Activated naive CD8-positive, alpha-beta T cell treated with anti-CD3 and anti-CD28 coated beads, Interleukin-2, amount 10 ng/mL, durations not matched to agents 7 days and 5 days (primary cell): ENCODE measurements at regions not wholly inside any gene's neighbourhood (a gene's known extent, or its start where the extent isn't known, plus 50 kb on each side); places are given as distances from the start of the nearest gene placed in this dataset.
"Not testable (repeated sequence)": the region's sequence is repeated elsewhere in the genome, so short reads cannot be mapped to it uniquely, and the experiment has no call there.

Experiments
- ATAC-seq: fragments of 150-1000 bp; cut with Tn5 transposase; one replicate; pipeline ENCODE4 v1.10.0; 2021; ENCODE audit warnings: low read depth, moderate library complexity
- POLR2A ChIA-PET: fragments of 350-600 bp; sonication (Branson Sonifier 250); formaldehyde crosslinking; loops from one replicate; lab custom pipeline; 2021; ENCODE audit warnings: antibody characterized with exemption; lab: Charles Lee
- DNase-seq: peaks from one replicate; pipeline ENCODE4 v3.0.0; 2021
- H3K27ac Mint-ChIP-seq: one replicate; pipeline ENCODE4 v1.8.0; 2022; ENCODE audit warnings: mild to moderate bottlenecking, mixed read lengths
- H3K27me3 Mint-ChIP-seq: one replicate; pipeline ENCODE4 v1.8.0; 2022; ENCODE audit warnings: mild to moderate bottlenecking, moderate library complexity, mixed read lengths
- H3K36me3 Mint-ChIP-seq: one replicate; pipeline ENCODE4 v1.8.0; 2021; ENCODE audit warnings: mild to moderate bottlenecking, mixed read lengths
- H3K4me1 Mint-ChIP-seq: one replicate; pipeline ENCODE4 v1.8.0; 2021; ENCODE audit warnings: mixed read lengths
- H3K4me3 Mint-ChIP-seq: one replicate; pipeline ENCODE4 v1.8.0; 2022; ENCODE audit warnings: mild to moderate bottlenecking, moderate library complexity, mixed read lengths
- H3K9me3 Mint-ChIP-seq: one replicate; pipeline ENCODE4 v1.8.0; 2021; ENCODE audit warnings: mixed read lengths

GRCh38 chr20:12004776-12005175, 87.1 kb downstream of the BTBD3 start:
- H3K27me3 Mint-ChIP-seq, H3K36me3 Mint-ChIP-seq, H3K4me3 Mint-ChIP-seq, POLR2A ChIA-PET, H3K4me1 Mint-ChIP-seq, DNase-seq, ATAC-seq, H3K9me3 Mint-ChIP-seq, H3K27ac Mint-ChIP-seq: not testable (repeated sequence)

DNA sequence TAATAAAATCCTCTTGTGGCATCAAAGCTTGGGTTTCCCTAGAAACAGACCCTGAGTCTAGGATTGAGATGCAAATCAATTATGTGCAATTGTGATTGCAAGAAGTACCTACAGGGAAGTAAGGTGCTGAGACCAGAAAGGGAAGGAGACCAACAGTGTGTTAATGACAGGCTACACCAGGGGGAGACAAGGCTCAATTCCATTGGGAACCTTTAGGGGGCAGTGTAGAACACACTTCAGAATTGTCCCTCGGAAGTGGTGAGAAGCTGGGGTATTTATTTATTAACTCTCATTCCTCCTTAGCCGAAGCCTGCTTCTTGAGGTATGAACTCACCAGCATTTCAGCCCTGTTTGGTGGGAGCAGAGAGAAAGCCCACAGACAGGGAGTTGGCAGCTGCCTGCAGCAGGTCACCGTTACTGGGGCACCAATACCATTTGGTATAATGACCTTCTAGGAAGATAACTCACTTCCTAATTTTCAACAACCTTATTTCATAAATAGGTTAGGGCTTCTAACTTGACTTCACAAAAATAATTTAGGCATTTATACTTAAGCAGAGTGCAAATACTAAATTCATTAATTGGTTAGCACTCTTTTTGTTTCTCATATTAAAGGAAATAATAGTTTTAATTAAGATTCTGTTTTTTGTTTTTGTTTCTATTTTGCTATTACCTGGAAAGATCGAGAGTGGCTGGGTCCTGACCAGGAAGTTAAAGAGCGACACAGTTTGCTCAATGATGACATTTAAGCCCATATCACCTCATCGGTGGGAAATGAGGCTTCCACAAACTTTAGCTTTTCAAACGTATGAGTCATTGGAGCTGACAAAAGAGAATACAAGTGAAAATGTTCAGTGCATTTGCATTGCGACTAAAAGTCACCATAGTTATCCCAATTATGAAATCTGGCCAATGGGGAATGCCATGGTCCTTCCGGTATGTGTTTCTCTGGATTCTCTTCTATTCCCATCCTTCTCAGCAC, 94.8 kb downstream of the BTBD3 start:
- Mint-ChIP-seq H3K9me3 (no peaks in the 10 kb centered on the region), H3K4me3 (no peak overlapping the region), H3K36me3 (no peaks in the 10 kb centered on the region), H3K27me3 (no peaks in the 10 kb centered on the region), H3K27ac (no peak overlapping the region), H3K4me1 (no peaks in the 10 kb centered on the region)
- no peak for DNase-seq
- no peak for ATAC-seq
- POLR2A ChIA-PET = no interaction called here

DNA sequence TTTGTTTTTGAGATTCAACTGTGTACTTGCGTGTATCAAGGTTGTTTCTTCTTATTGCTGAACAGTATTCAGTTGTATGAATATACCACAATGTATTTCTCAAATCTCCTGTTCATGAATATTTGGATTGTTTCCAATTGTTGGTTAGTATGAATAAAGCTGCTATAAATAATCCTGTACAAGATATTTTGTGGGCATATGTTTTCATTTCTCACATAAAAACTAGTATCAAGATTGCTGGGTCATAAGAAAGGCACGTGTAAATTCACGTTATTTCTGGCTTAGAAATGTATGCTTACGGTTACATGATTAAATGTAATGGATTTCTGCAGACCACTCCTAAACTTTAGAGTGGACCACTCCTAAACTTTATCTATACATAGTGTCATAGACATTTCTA, 96.6 kb downstream of the BTBD3 start:
- Mint-ChIP-seq H3K9me3 (no peaks in the 10 kb centered on the region), H3K4me3 (no peak overlapping the region), H3K36me3 (no peaks in the 10 kb centered on the region), H3K4me1 (no peaks in the 10 kb centered on the region), H3K27me3 (no peaks in the 10 kb centered on the region), H3K27ac (no peak overlapping the region)
- DNase-seq = no peak
- ATAC-seq = no peak
- POLR2A ChIA-PET = no interaction called here

GRCh38 chr20:12014736-12015135, 97.0 kb downstream of the BTBD3 start:
- no peaks in the 10 kb centered on the region for H3K9me3 Mint-ChIP-seq
- H3K27ac Mint-ChIP-seq = no peak overlapping the region
- no peak for ATAC-seq
- H3K4me1 Mint-ChIP-seq = no peaks in the 10 kb centered on the region
- H3K4me3 Mint-ChIP-seq = no peak overlapping the region
- DNase-seq = no peak
- no peaks in the 10 kb centered on the region for H3K27me3 Mint-ChIP-seq
- POLR2A ChIA-PET = no interaction called here
- H3K36me3 Mint-ChIP-seq = no peaks in the 10 kb centered on the region

DNA sequence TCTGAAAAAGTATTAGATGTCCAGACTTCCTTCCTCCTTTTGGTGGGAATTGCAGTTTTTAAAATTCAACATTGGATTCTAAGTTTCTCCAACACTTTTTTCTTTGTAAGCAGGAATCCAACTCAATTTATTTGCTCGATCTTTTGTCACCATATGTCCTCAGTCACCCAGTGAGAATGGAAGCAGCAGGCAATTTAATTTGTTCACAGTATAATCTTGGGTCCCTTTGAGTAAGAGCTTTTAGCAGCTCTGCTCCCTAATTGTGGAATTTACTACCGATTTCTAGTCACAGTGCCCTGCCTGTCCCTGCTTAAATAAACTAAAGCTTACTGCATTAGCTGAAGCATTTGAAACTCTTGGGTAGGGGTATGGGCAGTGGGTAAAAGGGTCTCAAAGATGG, 98.6 kb downstream of the BTBD3 start:
- Mint-ChIP-seq H3K4me3 (no peak overlapping the region), H3K4me1 (no peaks in the 10 kb centered on the region), H3K27me3 (no peaks in the 10 kb centered on the region), H3K36me3 (no peaks in the 10 kb centered on the region), H3K9me3 (no peaks in the 10 kb centered on the region), H3K27ac (no peak overlapping the region)
- no peak for ATAC-seq
- no peak for DNase-seq
- POLR2A ChIA-PET = no interaction called here

DNA sequence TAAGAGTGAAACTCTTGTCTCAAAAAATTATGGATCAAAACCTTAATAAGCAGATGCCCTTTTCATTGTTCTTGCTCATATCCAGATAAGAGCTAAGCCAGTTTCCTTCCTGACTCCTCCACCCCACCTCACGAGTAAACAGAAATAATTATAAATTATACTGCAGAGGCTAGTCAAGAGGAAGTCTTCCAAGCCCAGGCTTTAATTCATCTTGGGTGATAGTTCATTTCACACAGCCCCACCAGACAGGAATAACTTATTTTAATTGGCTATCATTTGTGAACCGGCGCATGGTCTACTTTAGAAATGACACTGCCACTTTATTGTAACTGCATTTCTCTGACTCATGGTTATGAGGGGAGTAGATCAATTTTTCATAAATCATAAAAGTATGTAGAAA, 102.0 kb downstream of the BTBD3 start:
- POLR2A ChIA-PET = no interaction called here
- no peak for DNase-seq
- no peak for ATAC-seq
- no peaks in the 10 kb centered on the region for H3K4me1 Mint-ChIP-seq
- no peak overlapping the region for H3K27ac Mint-ChIP-seq
- no peaks in the 10 kb centered on the region for H3K36me3 Mint-ChIP-seq
- H3K27me3 Mint-ChIP-seq = no peaks in the 10 kb centered on the region
- H3K9me3 Mint-ChIP-seq = peaks cover 1% of the 10 kb centered on the region
- no peak overlapping the region for H3K4me3 Mint-ChIP-seq

- ATAC-seq = no peak
Observed at GRCh38 chr20:12020846-12021245, 103.2 kb downstream of the BTBD3 start.

GRCh38 chr20:12022126-12022525, 104.4 kb downstream of the BTBD3 start:
- H3K27ac Mint-ChIP-seq = no peak overlapping the region
- H3K9me3 Mint-ChIP-seq = peaks cover 1% of the 10 kb centered on the region
- no peak overlapping the region for H3K4me3 Mint-ChIP-seq
- POLR2A ChIA-PET = no interaction called here
- no peaks in the 10 kb centered on the region for H3K4me1 Mint-ChIP-seq
- H3K27me3 Mint-ChIP-seq = no peaks in the 10 kb centered on the region
- ATAC-seq = no peak
- no peaks in the 10 kb centered on the region for H3K36me3 Mint-ChIP-seq
- no peak for DNase-seq

More at GRCh38 chr20:12020846-12021245, 103.2 kb downstream of the BTBD3 start:
- H3K36me3 Mint-ChIP-seq = no peaks in the 10 kb centered on the region
- no peak for DNase-seq
- peaks cover 1% of the 10 kb centered on the region for H3K9me3 Mint-ChIP-seq
- POLR2A ChIA-PET = no interaction called here
- no peak overlapping the region for H3K4me3 Mint-ChIP-seq
- no peaks in the 10 kb centered on the region for H3K27me3 Mint-ChIP-seq
- no peaks in the 10 kb centered on the region for H3K4me1 Mint-ChIP-seq
- H3K27ac Mint-ChIP-seq = no peak overlapping the region

GRCh38 chr20:12023194-12023795, 105.6 kb downstream of the BTBD3 start:
- ATAC-seq (no peak), DNase-seq (no peak)
- H3K4me1 Mint-ChIP-seq = no peaks in the 10 kb centered on the region
- H3K27me3 Mint-ChIP-seq = no peaks in the 10 kb centered on the region
- H3K27ac Mint-ChIP-seq = no peak overlapping the region
- POLR2A ChIA-PET = interaction anchor here (0.6 kb wide), 1 partner anchor 26 kb away, joined by 3 read pairs; no protein-coding TSS in a partner anchor
- no peak overlapping the region for H3K4me3 Mint-ChIP-seq
- no peaks in the 10 kb centered on the region for H3K36me3 Mint-ChIP-seq
- H3K9me3 Mint-ChIP-seq = peaks cover 1% of the 10 kb centered on the region

GRCh38 chr20:12028771-12029170, 111.1 kb downstream of the BTBD3 start:
- Mint-ChIP-seq H3K4me1 (no peaks in the 10 kb centered on the region), H3K9me3 (peaks cover 1% of the 10 kb centered on the region), H3K36me3 (no peaks in the 10 kb centered on the region), H3K27me3 (no peaks in the 10 kb centered on the region), H3K4me3 (no peak overlapping the region), H3K27ac (no peak overlapping the region)
- DNase-seq (no peak), ATAC-seq (no peak)
- POLR2A ChIA-PET = no interaction called here

DNA sequence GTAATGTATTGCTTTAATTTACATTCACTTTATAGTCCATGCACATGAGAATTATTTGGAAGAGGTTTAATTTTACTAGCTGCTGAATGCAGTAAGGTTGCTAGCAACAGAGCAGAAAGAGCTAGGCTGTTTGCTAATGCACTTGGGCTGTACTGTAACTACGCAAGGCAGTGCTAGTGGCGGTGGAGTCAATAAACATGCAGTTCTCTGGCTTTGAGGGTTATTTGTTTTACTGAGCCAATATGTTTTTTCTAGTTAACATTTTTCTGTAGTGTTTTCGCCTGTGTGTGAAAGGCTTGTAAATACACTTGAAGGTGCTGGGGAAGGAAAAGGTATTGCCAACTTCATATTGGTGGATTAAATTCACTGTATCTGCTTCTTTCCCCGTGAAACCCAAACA, 112.8 kb downstream of the BTBD3 start:
- Mint-ChIP-seq H3K4me1 (no peaks in the 10 kb centered on the region), H3K9me3 (no peaks in the 10 kb centered on the region)

DNA sequence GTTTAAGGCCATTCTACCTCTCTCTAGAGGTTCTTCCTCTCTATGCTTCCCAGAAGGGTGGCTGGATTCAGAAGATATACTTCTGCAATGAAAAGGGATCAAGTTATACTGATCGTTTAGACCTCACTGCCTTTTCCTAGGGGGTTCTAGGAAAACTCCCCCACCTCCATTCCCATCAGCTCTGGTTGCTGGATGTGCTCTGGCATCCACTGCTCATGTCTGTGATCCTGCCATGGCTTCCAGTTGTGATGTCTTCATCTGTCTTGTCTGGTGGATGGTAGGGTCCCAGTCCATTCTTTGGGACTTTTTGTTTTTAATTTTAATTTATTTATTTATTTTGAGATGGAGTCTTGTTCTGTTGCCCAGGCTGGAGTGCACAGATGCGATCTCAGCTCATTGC, 118.4 kb downstream of the BTBD3 start:
- H3K4me3 Mint-ChIP-seq = no peak overlapping the region
- no peaks in the 10 kb centered on the region for H3K9me3 Mint-ChIP-seq
- ATAC-seq (no peak), DNase-seq (no peak)
- H3K36me3 Mint-ChIP-seq = no peaks in the 10 kb centered on the region
- POLR2A ChIA-PET = no interaction called here
- H3K27me3 Mint-ChIP-seq = no peaks in the 10 kb centered on the region
- H3K4me1 Mint-ChIP-seq = no peaks in the 10 kb centered on the region
- no peak overlapping the region for H3K27ac Mint-ChIP-seq

More for the DNA sequence above, 112.8 kb downstream of the BTBD3 start:
- ATAC-seq (no peak), DNase-seq (no peak)
- POLR2A ChIA-PET = no interaction called here
- H3K36me3 Mint-ChIP-seq = no peaks in the 10 kb centered on the region
- no peak overlapping the region for H3K27ac Mint-ChIP-seq
- no peak overlapping the region for H3K4me3 Mint-ChIP-seq
- H3K27me3 Mint-ChIP-seq = no peaks in the 10 kb centered on the region

DNA sequence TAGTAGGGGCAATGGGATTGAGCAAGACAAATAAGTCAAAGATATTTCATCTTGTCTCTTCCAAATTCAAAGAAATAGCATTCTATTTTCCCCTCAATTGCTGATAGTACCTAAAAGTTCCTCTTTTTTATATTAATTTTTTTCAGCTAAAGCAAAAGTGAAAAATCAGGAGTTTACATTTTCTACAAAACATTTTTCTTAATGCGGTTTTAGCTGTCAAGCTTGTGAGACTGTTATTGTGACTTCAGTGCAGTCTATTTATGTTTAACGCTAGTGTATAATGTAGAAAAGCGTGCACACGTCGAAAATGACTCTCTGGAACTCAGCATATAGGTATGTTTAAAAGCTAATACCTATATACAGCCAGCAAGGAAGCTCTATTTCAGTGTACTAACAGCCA, 119.8 kb downstream of the BTBD3 start:
- Mint-ChIP-seq H3K27me3 (no peaks in the 10 kb centered on the region), H3K4me1 (no peaks in the 10 kb centered on the region), H3K27ac (no peak overlapping the region), H3K9me3 (peaks cover 3% of the 10 kb centered on the region), H3K4me3 (no peak overlapping the region), H3K36me3 (no peaks in the 10 kb centered on the region)
- POLR2A ChIA-PET = no interaction called here
- DNase-seq (no peak), ATAC-seq (no peak)

- no peaks in the 10 kb centered on the region for H3K4me1 Mint-ChIP-seq
- no peak overlapping the region for H3K4me3 Mint-ChIP-seq
- no peaks in the 10 kb centered on the region for H3K36me3 Mint-ChIP-seq
- H3K9me3 Mint-ChIP-seq = peaks cover 3% of the 10 kb centered on the region
- no peak for ATAC-seq
- H3K27ac Mint-ChIP-seq = no peak overlapping the region
- H3K27me3 Mint-ChIP-seq = no peaks in the 10 kb centered on the region
- no peak for DNase-seq
- POLR2A ChIA-PET = no interaction called here
Observed at GRCh38 chr20:12040261-12040660, 122.6 kb downstream of the BTBD3 start.
